SK-N-SH (cell line): ENCODE measurements at regions not wholly inside any gene's neighbourhood (a gene's known extent, or its start where the extent isn't known, plus 50 kb on each side); places are given as distances from the start of the nearest gene placed in this dataset.
"Not testable (repeated sequence)": the region's sequence is repeated elsewhere in the genome, so short reads cannot be mapped to it uniquely, and the experiment has no call there.

ENCODE experiments used
- CTCF ChIA-PET: fragments of 300-600, 350-600 bp; formaldehyde crosslinking; extraction: SDS; loops from one replicate; lab custom pipeline; 2021; lab: Yijun Ruan, JAX
- POLR2A ChIA-PET: fragments of 350-600 bp; sonication (Branson Sonifier 250); formaldehyde crosslinking; extraction: SDS; loops from one replicate; lab custom pipeline; 2020; ENCODE audit warnings: antibody characterized with exemption, inconsistent platforms; lab: Yijun Ruan, JAX
- DNase-seq: peaks from one replicate; pipeline ENCODE4 v3.0.0; 2012
- H2AFZ ChIP-seq: fragments of 200-600 bp; sonication (generic); 2 replicates; pipeline ENCODE4 v1.8.1; 2016; ENCODE audit warnings: antibody characterized with exemption, mild to moderate bottlenecking, low read depth
- H3F3A ChIP-seq: fragments of 200-600 bp; sonication (generic); replicated peaks from 2 replicates; pipeline ENCODE3; 2016; ENCODE audit warnings: antibody characterized with exemption, mild to moderate bottlenecking; ENCODE audit not compliant: insufficient read depth
- H3K27ac ChIP-seq, 2 experiments: fragments of 200-500 bp in 1 of 2; fragments of 200-600 bp in 1 of 2; sonication (Bioruptor generic) in 1 of 2; sonication (generic), shearing (Covaris generic) in 1 of 2; 2 replicates each; pipeline versions ENCODE4 v1.5.1 to v1.6.1; 2014 to 2016; ENCODE audit warnings: low read depth in 2 of 2, inconsistent platforms in 1 of 2, low read length in 1 of 2, mild to moderate bottlenecking in 1 of 2, mixed read lengths in 1 of 2
- H3K27me3 ChIP-seq: fragments of 200-600 bp; sonication (generic), shearing (Covaris generic); 2 replicates; pipeline ENCODE4 v1.6.1; 2016; ENCODE audit warnings: mixed run types; ENCODE audit not compliant: insufficient read depth
- H3K36me3 ChIP-seq, 2 experiments: fragments of 200-500 bp in 1 of 2; fragments of 200-600 bp in 1 of 2; sonication (Bioruptor generic) in 1 of 2; sonication (generic) in 1 of 2; replicated peaks in 1 of 2; 2 replicates each; pipeline versions ENCODE3 to v1.5.1; 2014 to 2016; ENCODE audit warnings: low read length in 1 of 2, mild to moderate bottlenecking in 1 of 2; ENCODE audit not compliant: insufficient read depth in 2 of 2, control insufficient read depth in 1 of 2
- H3K4me1 ChIP-seq, 2 experiments: fragments of 200-500 bp in 1 of 2; fragments of 200-600 bp in 1 of 2; sonication (Bioruptor generic) in 1 of 2; sonication (generic), shearing (Covaris generic) in 1 of 2; 2 replicates each; pipeline versions ENCODE4 v1.5.1 to v1.6.1; 2014 to 2016; ENCODE audit warnings: low read depth in 1 of 2, low read length in 1 of 2, mixed run types in 1 of 2; ENCODE audit not compliant: insufficient read depth in 2 of 2, control insufficient read depth in 1 of 2
- H3K4me2 ChIP-seq: fragments of 200-600 bp; sonication (generic), shearing (Covaris generic); 2 replicates; pipeline ENCODE4 v1.6.1; 2017; ENCODE audit warnings: mixed run types
- H3K4me3 ChIP-seq, 2 experiments: fragments of 200-500 bp in 1 of 2; fragments of 200-600 bp in 1 of 2; sonication (Bioruptor generic) in 1 of 2; sonication (generic), shearing (Covaris generic) in 1 of 2; 2 replicates each; pipeline versions ENCODE4 v1.5.1 to v1.8.1; 2014 to 2016; ENCODE audit warnings: low read depth in 2 of 2, inconsistent platforms in 1 of 2, low read length in 1 of 2, mild to moderate bottlenecking in 1 of 2, mixed read lengths in 1 of 2, moderate library complexity in 1 of 2
- H3K79me2 ChIP-seq: fragments of 200-600 bp; sonication (generic); 2 replicates; pipeline ENCODE4 v1.8.1; 2017; ENCODE audit warnings: mild to moderate bottlenecking; ENCODE audit not compliant: insufficient read depth
- H3K9ac ChIP-seq: fragments of 200-600 bp; sonication (generic); 2 replicates; pipeline ENCODE4 v1.6.1; 2017; ENCODE audit warnings: mixed run types
- H3K9me2 ChIP-seq: fragments of 200-600 bp; sonication (generic); 2 replicates; pipeline ENCODE4 v1.6.1; 2017; ENCODE audit warnings: mixed run types
- H3K9me3 ChIP-seq: fragments of 200-600 bp; sonication (generic); 2 replicates; pipeline ENCODE4 v1.6.1; 2017; ENCODE audit warnings: mixed run types, mild to moderate bottlenecking, moderate library complexity
- H4K20me1 ChIP-seq: fragments of 200-600 bp; sonication (generic); 2 replicates; pipeline ENCODE4 v1.6.1; 2017; ENCODE audit warnings: mild to moderate bottlenecking, mixed run types; ENCODE audit not compliant: insufficient read depth
- CTCF ChIP-seq: fragments of 200-600 bp; sonication (generic); IDR thresholded peaks from 2 replicates; pipeline ENCODE4 v1.6.1; 2017; ENCODE audit warnings: antibody characterized with exemption, mild to moderate bottlenecking, moderate library complexity
- EP300 ChIP-seq, 2 experiments: IDR thresholded peaks; 2 replicates each; pipeline versions ENCODE4 v1.4.0 to v1.6.1; 2012; ENCODE audit warnings: borderline replicate concordance in 1 of 2, low read depth in 1 of 2, low read length in 1 of 2
- MEF2A ChIP-seq: IDR thresholded peaks from 2 replicates; pipeline ENCODE4 v1.4.0; 2012; ENCODE audit warnings: low read depth, borderline replicate concordance
- NRF1 ChIP-seq: IDR thresholded peaks from 2 replicates; pipeline ENCODE4 v1.6.1; 2012; ENCODE audit warnings: low read depth, mild to moderate bottlenecking, low read length
- PBX3 ChIP-seq: IDR thresholded peaks from 2 replicates; pipeline ENCODE4; 2012
- RXRA ChIP-seq: IDR thresholded peaks from 2 replicates; pipeline ENCODE4 v1.4.0; 2012; ENCODE audit warnings: low read depth, mild to moderate bottlenecking, borderline replicate concordance
- TCF12 ChIP-seq: IDR thresholded peaks from 2 replicates; pipeline ENCODE4 v1.4.0; 2012
- USF2 ChIP-seq: fragments of 150-350 bp; IDR thresholded peaks from 2 replicates; pipeline ENCODE4 v1.6.1; 2017; ENCODE audit warnings: antibody characterized with exemption, low read length, low read depth, borderline replicate concordance
- WGBS: methylation state at CpG from one replicate; pipeline ENCODE4 v1.1.6; 2017; ENCODE audit warnings: low lambda C conversion rate; 5-methylcytosine and 5-hydroxymethylcytosine counted together

- H3K4me3 ChIP-seq, H3F3A ChIP-seq, H3K4me2 ChIP-seq, H2AFZ ChIP-seq, H3K36me3 ChIP-seq, H3K9me2 ChIP-seq, H3K9me3 ChIP-seq, H3K27me3 ChIP-seq, H3K79me2 ChIP-seq, POLR2A ChIA-PET, DNase-seq, H4K20me1 ChIP-seq, H3K9ac ChIP-seq: not testable (repeated sequence)
- CTCF ChIA-PET = interaction anchor here (1.1 to 1.7 kb wide), 2 partner anchors 137 to 141 kb away, joined by 4 to 5 read pairs; no protein-coding TSS in a partner anchor
- WGBS = 61% methylated on average over 6 of the region's 6 CpGs
- Histone ChIP-seq H3K4me1 (peaks cover 2 to 33% of the 10 kb centered on the region in 2 experiments; a peak in 2 of 4 replicates), H3K27ac (peak overlapping the region in 1 of 2 experiments; percentile 64; a peak in 1 of 4 replicates)
Measured at GRCh38 chr16:29255957-29256356, 150.6 kb downstream of the NPIPB11 start.

GRCh38 chr16:29255496-29255796 is 151.1 kb downstream of the NPIPB11 start:
- H3K9me3 ChIP-seq, H3K4me2 ChIP-seq, DNase-seq, H3F3A ChIP-seq, H3K9me2 ChIP-seq, POLR2A ChIA-PET, H3K36me3 ChIP-seq, H3K27me3 ChIP-seq, H3K79me2 ChIP-seq, H3K9ac ChIP-seq, H4K20me1 ChIP-seq, H2AFZ ChIP-seq, H3K4me3 ChIP-seq: not testable (repeated sequence)
- H3K4me1 ChIP-seq = peaks cover 0 to 31% of the 10 kb centered on the region in 2 experiments; a peak in 1 of 4 replicates
- WGBS = 94% methylated on average over 2 of the region's 13 CpGs
- CTCF ChIA-PET = interaction anchor here (1.1 kb wide), 1 partner anchor 140 kb away, joined by 4 read pairs; no protein-coding TSS in a partner anchor
- H3K27ac ChIP-seq = peak overlapping the region in 1 of 2 experiments; percentile 11; a peak in 1 of 4 replicates

GRCh38 chr16:29254676-29255495 is 151.6 kb downstream of the NPIPB11 start:
- no peak overlapping the region for H2AFZ ChIP-seq
- H3K4me2 ChIP-seq = no peak overlapping the region
- ChIA-PET CTCF (no interaction called here), POLR2A (no interaction called here)
- no peaks in the 10 kb centered on the region for H3K9me3 ChIP-seq
- no peak overlapping the region; a peak in 1 of 4 replicates for H3K27ac ChIP-seq
- H3K79me2 ChIP-seq = no peaks in the 10 kb centered on the region
- H4K20me1 ChIP-seq = no peaks in the 10 kb centered on the region
- TF ChIP-seq RXRA (no peak), PBX3 (no peak), NRF1 (no peak), TCF12 (no peak), CTCF (no peak), USF2 (no peak), EP300 (IDR thresholded peaks at IDR 0.05; ENCODE audit: borderline replicate concordance in 1 of 2, low read depth in 1 of 2, low read length in 1 of 2) (no peak), MEF2A (no peak)
- no peaks in the 10 kb centered on the region for H3K9me2 ChIP-seq
- no peak overlapping the region for H3K9ac ChIP-seq
- no peak overlapping the region for H3K4me3 ChIP-seq
- H3K27me3 ChIP-seq = no peaks in the 10 kb centered on the region
- 94% methylated on average over 33 of the region's 33 CpGs for WGBS
- H3K4me1 ChIP-seq = peaks cover 0 to 26% of the 10 kb centered on the region in 2 experiments; a peak in 1 of 4 replicates
- no peaks in the 10 kb centered on the region for H3K36me3 ChIP-seq
- no peaks in the 10 kb centered on the region for H3F3A ChIP-seq
- DNase-seq = no peak

- H3K9me2 ChIP-seq, H3K9ac ChIP-seq, H3K27ac ChIP-seq, DNase-seq, H3K4me3 ChIP-seq, H3K36me3 ChIP-seq, H3K79me2 ChIP-seq, H3K9me3 ChIP-seq, H2AFZ ChIP-seq, H4K20me1 ChIP-seq, H3F3A ChIP-seq, CTCF ChIA-PET, H3K27me3 ChIP-seq, H3K4me2 ChIP-seq, POLR2A ChIA-PET: not testable (repeated sequence)
- 92% methylated on average over 30 of the region's 35 CpGs for WGBS
- peaks cover 0 to 17% of the 10 kb centered on the region in 2 experiments; a peak in 1 of 4 replicates for H3K4me1 ChIP-seq
Measured at GRCh38 chr16:29253716-29254590, 152.6 kb downstream of the NPIPB11 start.
